Activated CD4-positive, alpha-beta T cell treated with anti-CD3 and anti-CD28 coated beads, Interleukin-2, amount 10 ng/mL, durations not matched to agents 7 days and 5 days (primary cell): ENCODE measurements at regions not wholly inside any gene's neighbourhood (a gene's known extent, or its start where the extent isn't known, plus 50 kb on each side); places are given as distances from the start of the nearest gene placed in this dataset.
"Not testable (repeated sequence)": the region's sequence is repeated elsewhere in the genome, so short reads cannot be mapped to it uniquely, and the experiment has no call there.

ENCODE experiments used
- CTCF ChIA-PET: fragments of 350-600 bp; sonication (Branson Sonifier 250); formaldehyde crosslinking; loops from one replicate; lab custom pipeline; 2021; ENCODE audit warnings: antibody characterized with exemption; lab: Charles Lee
- POLR2A ChIA-PET: fragments of 350-600 bp; sonication (Branson Sonifier 250); formaldehyde crosslinking; loops from one replicate; lab custom pipeline; 2021; ENCODE audit warnings: antibody characterized with exemption; lab: Charles Lee
- DNase-seq: peaks from one replicate; pipeline ENCODE4 v3.0.0-alpha.2; 2020
- H3K27ac Mint-ChIP-seq: one replicate; pipeline ENCODE4 v1.8.0; 2021; ENCODE audit warnings: mild to moderate bottlenecking, moderate library complexity, mixed read lengths
- H3K27me3 Mint-ChIP-seq: one replicate; pipeline ENCODE4 v1.8.0; 2021; ENCODE audit warnings: mixed read lengths
- H3K36me3 Mint-ChIP-seq: one replicate; pipeline ENCODE4 v1.8.0; 2021; ENCODE audit warnings: low read depth, mixed read lengths
- H3K4me1 Mint-ChIP-seq: one replicate; pipeline ENCODE4 v1.8.0; 2021; ENCODE audit warnings: mixed read lengths
- H3K4me3 Mint-ChIP-seq: one replicate; pipeline ENCODE4 v1.8.0; 2021; ENCODE audit warnings: mild to moderate bottlenecking, moderate library complexity, mixed read lengths
- H3K9me3 Mint-ChIP-seq: one replicate; pipeline ENCODE4 v1.8.0; 2021; ENCODE audit warnings: mixed read lengths

GRCh38 chr5:145637396-145637795, 197.7 kb downstream of the PRELID2 start:
- no peak overlapping the region for H3K27ac Mint-ChIP-seq
- POLR2A ChIA-PET: no interaction called here
- CTCF ChIA-PET: no interaction called here
- no peaks in the 10 kb centered on the region for H3K36me3 Mint-ChIP-seq
- H3K4me3 Mint-ChIP-seq: no peak overlapping the region
- H3K4me1 Mint-ChIP-seq: no peaks in the 10 kb centered on the region
- H3K27me3 Mint-ChIP-seq: no peaks in the 10 kb centered on the region
- peaks cover 3% of the 10 kb centered on the region for H3K9me3 Mint-ChIP-seq
- DNase-seq: no peak

GRCh38 chr5:145636371-145636770, 198.8 kb downstream of the PRELID2 start:
- Mint-ChIP-seq H3K4me1 (no peaks in the 10 kb centered on the region), H3K9me3 (peaks cover 3% of the 10 kb centered on the region), H3K27ac (no peak overlapping the region), H3K36me3 (no peaks in the 10 kb centered on the region), H3K4me3 (no peak overlapping the region), H3K27me3 (no peaks in the 10 kb centered on the region)
- no peak for DNase-seq
- CTCF ChIA-PET: no interaction called here
- POLR2A ChIA-PET: no interaction called here

DNA sequence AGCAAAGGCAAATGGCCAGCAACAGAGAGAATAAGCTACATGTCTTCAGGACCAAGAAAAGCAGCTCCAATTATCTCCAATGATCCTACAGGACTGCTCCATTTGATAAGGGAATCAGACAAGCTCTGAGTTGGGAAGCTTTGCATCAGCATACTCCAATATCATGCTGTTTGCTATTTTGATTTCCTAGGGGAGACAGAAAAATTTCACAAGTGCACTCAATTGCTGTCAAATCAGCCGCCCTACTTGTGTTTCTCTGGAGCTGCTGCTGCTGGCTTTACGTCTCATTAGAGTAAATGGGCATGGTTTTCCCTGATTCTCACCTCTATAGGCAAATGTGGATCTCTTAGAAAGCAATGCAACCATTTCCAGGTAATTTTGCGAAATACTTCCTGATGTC, 201.7 kb downstream of the PRELID2 start:
- Mint-ChIP-seq H3K36me3 (no peaks in the 10 kb centered on the region), H3K9me3 (peaks cover 3% of the 10 kb centered on the region), H3K4me1 (no peaks in the 10 kb centered on the region), H3K27me3 (no peaks in the 10 kb centered on the region), H3K27ac (no peak overlapping the region), H3K4me3 (no peak overlapping the region)
- DNase-seq: no peak
- POLR2A ChIA-PET: no interaction called here
- CTCF ChIA-PET: no interaction called here

DNA sequence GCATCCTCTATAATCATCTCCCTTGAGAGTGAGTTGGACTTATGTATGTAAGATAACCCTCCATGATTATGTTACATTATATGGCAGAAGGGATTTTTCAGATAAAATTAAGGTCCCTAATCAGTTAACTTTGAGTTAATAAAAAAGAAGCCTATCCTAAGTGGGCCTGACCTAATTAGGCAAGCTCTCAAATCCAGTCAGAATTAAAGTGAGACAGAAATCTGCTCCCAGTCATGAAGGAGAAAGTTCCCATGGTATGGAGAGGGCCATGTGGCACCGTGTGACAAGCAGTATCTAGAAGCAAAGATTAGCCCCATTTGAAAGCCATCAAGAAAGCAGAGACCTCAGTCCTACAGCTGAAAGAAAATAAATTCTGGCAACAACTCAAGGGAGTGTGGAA, 202.4 kb downstream of the PRELID2 start:
- no peaks in the 10 kb centered on the region for H3K27me3 Mint-ChIP-seq
- no peak overlapping the region for H3K27ac Mint-ChIP-seq
- no peaks in the 10 kb centered on the region for H3K36me3 Mint-ChIP-seq
- ChIA-PET CTCF (no interaction called here), POLR2A (no interaction called here)
- no peak overlapping the region for H3K4me3 Mint-ChIP-seq
- DNase-seq: no peak
- no peaks in the 10 kb centered on the region for H3K4me1 Mint-ChIP-seq
- H3K9me3 Mint-ChIP-seq: peaks cover 3% of the 10 kb centered on the region

GRCh38 chr5:145629047-145629446, 206.1 kb downstream of the PRELID2 start:
- Mint-ChIP-seq H3K36me3 (no peaks in the 10 kb centered on the region), H3K4me1 (no peaks in the 10 kb centered on the region), H3K9me3 (peaks cover 2% of the 10 kb centered on the region), H3K27ac (no peak overlapping the region), H3K27me3 (no peaks in the 10 kb centered on the region), H3K4me3 (no peak overlapping the region)
- ChIA-PET POLR2A (no interaction called here), CTCF (no interaction called here)
- no peak for DNase-seq

- ChIA-PET CTCF (no interaction called here), POLR2A (no interaction called here)
- Mint-ChIP-seq H3K36me3 (no peaks in the 10 kb centered on the region), H3K27me3 (no peaks in the 10 kb centered on the region), H3K9me3 (peaks cover 7% of the 10 kb centered on the region), H3K27ac (no peak overlapping the region), H3K4me3 (no peak overlapping the region), H3K4me1 (no peaks in the 10 kb centered on the region)
- DNase-seq: no peak
Observed at GRCh38 chr5:145628525-145628924, 206.6 kb downstream of the PRELID2 start.

GRCh38 chr5:145619806-145620310, 215.3 kb downstream of the PRELID2 start:
- POLR2A ChIA-PET: no interaction called here

GRCh38 chr5:145616739-145617138, 218.4 kb downstream of the PRELID2 start:
- H3K27ac Mint-ChIP-seq, H3K4me1 Mint-ChIP-seq, H3K27me3 Mint-ChIP-seq, CTCF ChIA-PET, DNase-seq, H3K9me3 Mint-ChIP-seq, POLR2A ChIA-PET, H3K36me3 Mint-ChIP-seq, H3K4me3 Mint-ChIP-seq: not testable (repeated sequence)

More at GRCh38 chr5:145619806-145620310, 215.3 kb downstream of the PRELID2 start:
- Mint-ChIP-seq H3K36me3 (no peaks in the 10 kb centered on the region), H3K4me1 (no peaks in the 10 kb centered on the region), H3K27ac (no peak overlapping the region), H3K9me3 (peaks cover 12% of the 10 kb centered on the region), H3K4me3 (no peak overlapping the region), H3K27me3 (no peaks in the 10 kb centered on the region)
- CTCF ChIA-PET: no interaction called here
- no peak for DNase-seq

DNA sequence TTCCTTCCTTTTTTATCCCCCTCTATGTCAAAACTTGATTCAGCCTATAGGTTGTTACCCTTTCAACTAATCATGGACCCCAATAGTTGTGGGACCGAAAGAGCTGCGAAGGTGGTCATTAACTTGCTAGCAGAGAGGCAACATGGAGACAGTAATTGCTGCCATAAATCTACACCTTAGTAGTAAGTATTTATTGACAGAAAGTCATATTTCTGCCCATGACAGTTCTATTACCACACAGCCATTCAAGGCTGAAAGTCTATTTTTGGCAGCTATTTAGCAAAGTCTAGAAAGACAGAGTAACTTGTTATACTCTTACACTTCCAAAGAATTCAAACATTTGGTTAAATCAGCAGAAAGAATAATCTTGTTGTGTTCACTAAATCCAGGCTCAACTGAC, 236.2 kb downstream of the PRELID2 start:
- no peaks in the 10 kb centered on the region for H3K36me3 Mint-ChIP-seq
- CTCF ChIA-PET: no interaction called here
- no peaks in the 10 kb centered on the region for H3K9me3 Mint-ChIP-seq
- H3K27ac Mint-ChIP-seq: no peak overlapping the region
- POLR2A ChIA-PET: no interaction called here
- no peak overlapping the region for H3K4me3 Mint-ChIP-seq
- H3K4me1 Mint-ChIP-seq: no peaks in the 10 kb centered on the region
- no peak for DNase-seq
- H3K27me3 Mint-ChIP-seq: no peaks in the 10 kb centered on the region

DNA sequence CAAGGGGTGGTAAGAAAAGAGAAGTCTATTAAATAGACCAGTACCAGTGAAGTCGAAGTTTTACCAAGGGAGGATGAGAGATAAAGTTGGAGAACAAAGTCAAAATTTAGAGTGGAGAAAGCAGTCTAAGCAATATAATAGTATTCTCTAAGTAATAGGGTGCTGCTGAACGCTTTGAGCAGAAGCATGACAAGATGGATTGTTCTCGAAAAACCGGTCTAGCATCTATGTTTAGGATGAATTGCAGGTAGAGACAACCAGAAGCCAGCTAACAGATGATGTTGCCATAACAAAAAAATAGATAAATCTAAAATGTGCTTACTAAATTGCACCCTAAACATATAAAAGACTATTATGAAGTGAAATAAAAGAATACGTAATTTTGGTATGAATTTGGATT, 237.0 kb downstream of the PRELID2 start:
- Mint-ChIP-seq H3K9me3 (no peaks in the 10 kb centered on the region), H3K36me3 (no peaks in the 10 kb centered on the region), H3K27me3 (no peaks in the 10 kb centered on the region), H3K4me1 (no peaks in the 10 kb centered on the region), H3K4me3 (no peak overlapping the region), H3K27ac (no peak overlapping the region)
- DNase-seq: no peak
- ChIA-PET POLR2A (no interaction called here), CTCF (interaction anchor here (1.0 kb wide), 1 partner anchor 15 kb away, joined by 3 read pairs; no protein-coding TSS in a partner anchor)

GRCh38 chr5:145591578-145591977, 243.6 kb downstream of the PRELID2 start:
- Mint-ChIP-seq H3K4me1 (no peaks in the 10 kb centered on the region), H3K27me3 (no peaks in the 10 kb centered on the region), H3K9me3 (peaks cover 2% of the 10 kb centered on the region), H3K36me3 (no peaks in the 10 kb centered on the region), H3K4me3 (no peak overlapping the region), H3K27ac (no peak overlapping the region)
- ChIA-PET POLR2A (no interaction called here), CTCF (no interaction called here)
- DNase-seq: no peak

- no peak overlapping the region for H3K4me3 Mint-ChIP-seq
- DNase-seq: no peak
- peaks cover 11% of the 10 kb centered on the region for H3K9me3 Mint-ChIP-seq
- ChIA-PET POLR2A (no interaction called here), CTCF (no interaction called here)
- no peaks in the 10 kb centered on the region for H3K27me3 Mint-ChIP-seq
- no peaks in the 10 kb centered on the region for H3K4me1 Mint-ChIP-seq
- H3K36me3 Mint-ChIP-seq: no peaks in the 10 kb centered on the region
- no peak overlapping the region for H3K27ac Mint-ChIP-seq
Observed at GRCh38 chr5:145589063-145589462, 246.1 kb downstream of the PRELID2 start.

- Mint-ChIP-seq H3K4me3 (no peak overlapping the region), H3K27me3 (no peaks in the 10 kb centered on the region), H3K4me1 (no peaks in the 10 kb centered on the region), H3K36me3 (no peaks in the 10 kb centered on the region), H3K9me3 (peaks cover 11% of the 10 kb centered on the region), H3K27ac (no peak overlapping the region)
- CTCF ChIA-PET: no interaction called here
- DNase-seq: no peak
- POLR2A ChIA-PET: no interaction called here
Observed at GRCh38 chr5:145588558-145588957, 246.6 kb downstream of the PRELID2 start.

- no peaks in the 10 kb centered on the region for H3K4me1 Mint-ChIP-seq
- ChIA-PET POLR2A (no interaction called here), CTCF (no interaction called here)
- H3K27ac Mint-ChIP-seq: no peak overlapping the region
- H3K9me3 Mint-ChIP-seq: peaks cover 11% of the 10 kb centered on the region
- no peaks in the 10 kb centered on the region for H3K36me3 Mint-ChIP-seq
- H3K27me3 Mint-ChIP-seq: no peaks in the 10 kb centered on the region
- DNase-seq: no peak
- no peak overlapping the region for H3K4me3 Mint-ChIP-seq
Observed at GRCh38 chr5:145588113-145588512, 247.0 kb downstream of the PRELID2 start.
